NT2/D1 (cell line): ENCODE measurements at regions not wholly inside any gene's neighbourhood (a gene's known extent, or its start where the extent isn't known, plus 50 kb on each side); places are given as distances from the start of the nearest gene placed in this dataset.

Experiments used
- DNase-seq: peaks from one replicate; pipeline ENCODE4 v3.0.0-alpha.2; 2011; ENCODE audit warnings: low read depth, low spot score
- H3K27me3 ChIP-seq: 2 replicates; pipeline ENCODE4 v1.6.0; 2011; ENCODE audit warnings: mild to moderate bottlenecking; ENCODE audit not compliant: insufficient read length, insufficient read depth
- H3K36me3 ChIP-seq: 2 replicates; pipeline ENCODE4 v1.6.1; 2011; ENCODE audit warnings: mild to moderate bottlenecking, low read length, mixed read lengths; ENCODE audit not compliant: insufficient read depth, insufficient read length
- H3K4me1 ChIP-seq: 2 replicates; pipeline ENCODE4 v1.5.1; 2011; ENCODE audit not compliant: insufficient read depth, insufficient read length
- H3K4me3 ChIP-seq: 2 replicates; pipeline ENCODE4 v1.5.1; 2011; ENCODE audit warnings: low read depth; ENCODE audit not compliant: insufficient read length
- H3K9ac ChIP-seq: 2 replicates; pipeline ENCODE4 v1.6.0; 2011; ENCODE audit warnings: low read depth; ENCODE audit not compliant: insufficient read length
- H3K9me3 ChIP-seq: 2 replicates; pipeline ENCODE4 v1.5.1; 2011; ENCODE audit warnings: mild to moderate bottlenecking, low read length; ENCODE audit not compliant: insufficient read depth
- SUZ12 ChIP-seq: IDR thresholded peaks from 2 replicates; pipeline ENCODE4 v1.6.1; 2011; ENCODE audit not compliant: insufficient read length, insufficient read depth; ENCODE audit errors: extremely low read depth
- YY1 ChIP-seq: IDR thresholded peaks from 2 replicates; pipeline ENCODE4 v1.6.1; 2011; ENCODE audit not compliant: insufficient read length, insufficient read depth
- ZNF274 ChIP-seq: IDR thresholded peaks from 2 replicates; pipeline ENCODE4 v1.6.1; 2011; ENCODE audit warnings: mild to moderate bottlenecking, low read depth, low read length

GRCh38 chr1:214983126-214983869, 99.2 kb upstream of the KCNK2 start:
- TF ChIP-seq ZNF274 (no peak), SUZ12 (no peak), YY1 (no peak)

GRCh38 chr1:214989341-214989740, 93.2 kb upstream of the KCNK2 start:
- Histone ChIP-seq H3K4me1 (no peaks in the 10 kb centered on the region), H3K27me3 (no peaks in the 10 kb centered on the region), H3K9me3 (no peaks in the 10 kb centered on the region), H3K4me3 (no peak overlapping the region), H3K36me3 (no peaks in the 10 kb centered on the region), H3K9ac (no peak overlapping the region)
- TF ChIP-seq ZNF274 (no peak), YY1 (no peak), SUZ12 (no peak)
- no peak for DNase-seq

More at GRCh38 chr1:214983126-214983869, 99.2 kb upstream of the KCNK2 start:
- no peaks in the 10 kb centered on the region for H3K4me1 ChIP-seq
- H3K9me3 ChIP-seq = no peaks in the 10 kb centered on the region
- no peak overlapping the region for H3K9ac ChIP-seq
- no peaks in the 10 kb centered on the region for H3K27me3 ChIP-seq
- no peak for DNase-seq
- no peaks in the 10 kb centered on the region for H3K36me3 ChIP-seq
- no peak overlapping the region for H3K4me3 ChIP-seq

- H3K4me3 ChIP-seq = no peak overlapping the region
- H3K9me3 ChIP-seq = no peaks in the 10 kb centered on the region
- no peaks in the 10 kb centered on the region for H3K36me3 ChIP-seq
- no peak for DNase-seq
- no peak overlapping the region for H3K9ac ChIP-seq
- no peak for TF ChIP-seq YY1
- TF ChIP-seq ZNF274 = no peak
- no peak for TF ChIP-seq SUZ12
- no peaks in the 10 kb centered on the region for H3K27me3 ChIP-seq
- H3K4me1 ChIP-seq = no peaks in the 10 kb centered on the region
Measured at GRCh38 chr1:214990619-214991018, 91.9 kb upstream of the KCNK2 start.

- no peak for DNase-seq
- H3K9me3 ChIP-seq = no peaks in the 10 kb centered on the region
- no peak overlapping the region for H3K4me3 ChIP-seq
- H3K4me1 ChIP-seq = no peaks in the 10 kb centered on the region
- no peaks in the 10 kb centered on the region for H3K36me3 ChIP-seq
- no peaks in the 10 kb centered on the region for H3K27me3 ChIP-seq
- no peak for TF ChIP-seq ZNF274
- no peak for TF ChIP-seq SUZ12
- TF ChIP-seq YY1 = no peak
- no peak overlapping the region for H3K9ac ChIP-seq
Measured at GRCh38 chr1:214991691-214992315, 90.7 kb upstream of the KCNK2 start.

- Histone ChIP-seq H3K9ac (no peak overlapping the region), H3K9me3 (no peaks in the 10 kb centered on the region), H3K4me1 (no peaks in the 10 kb centered on the region), H3K27me3 (no peaks in the 10 kb centered on the region), H3K4me3 (no peak overlapping the region), H3K36me3 (no peaks in the 10 kb centered on the region)
- no peak for TF ChIP-seq YY1
- TF ChIP-seq ZNF274 = no peak
- TF ChIP-seq SUZ12 = no peak
- DNase-seq = no peak
Measured at GRCh38 chr1:214993419-214993818, 89.1 kb upstream of the KCNK2 start.

GRCh38 chr1:214997685-214998084, 84.9 kb upstream of the KCNK2 start:
- Histone ChIP-seq H3K4me1 (no peaks in the 10 kb centered on the region), H3K36me3 (no peaks in the 10 kb centered on the region), H3K9me3 (no peaks in the 10 kb centered on the region), H3K4me3 (no peak overlapping the region), H3K27me3 (no peaks in the 10 kb centered on the region), H3K9ac (no peak overlapping the region)
- no peak for DNase-seq
- no peak for TF ChIP-seq YY1
- no peak for TF ChIP-seq ZNF274
- no peak for TF ChIP-seq SUZ12

- no peaks in the 10 kb centered on the region for H3K27me3 ChIP-seq
- no peak overlapping the region for H3K4me3 ChIP-seq
- no peak overlapping the region for H3K9ac ChIP-seq
- H3K4me1 ChIP-seq = no peaks in the 10 kb centered on the region
- H3K36me3 ChIP-seq = no peaks in the 10 kb centered on the region
- no peak for DNase-seq
- H3K9me3 ChIP-seq = no peaks in the 10 kb centered on the region
- TF ChIP-seq SUZ12 = no peak
Measured at GRCh38 chr1:215001419-215002021, 81.0 kb upstream of the KCNK2 start.
